ENCODE measurements at regions not wholly inside any gene's neighbourhood (a gene's known extent, or its start where the extent isn't known, plus 50 kb on each side); places are given as distances from the start of the nearest gene placed in this dataset.
A peak's percentile ranks its signal among the peaks of the same experiment; 100 is the strongest.

DNA sequence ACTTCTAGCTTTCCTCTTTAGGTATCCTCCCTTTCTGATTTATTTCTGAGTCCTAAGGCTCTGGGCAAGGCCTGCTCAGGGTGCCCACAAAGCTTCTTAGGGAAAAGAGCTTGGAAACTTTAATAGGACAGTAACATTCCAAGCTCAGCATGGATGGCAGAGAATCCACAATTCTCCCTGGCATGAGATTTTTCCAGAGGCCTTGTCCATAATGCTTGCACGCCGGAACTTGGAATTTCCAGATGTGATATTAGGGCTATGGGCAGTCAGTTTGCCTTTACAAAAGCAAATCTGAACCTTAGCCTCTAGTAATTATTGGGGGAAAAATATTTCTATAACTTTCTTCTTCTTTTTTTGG is 139.0 kb upstream of the RBMS3 start:
- H3K9me3 Mint-ChIP-seq, result no peaks in the 10 kb centered on the region
- peaks cover 2 to 5% of the 10 kb centered on the region in 2 donors for H3K4me1 Mint-ChIP-seq
- H3K4me3 Mint-ChIP-seq, result no peak overlapping the region
- DNase-seq (no peak), ATAC-seq (replicated peaks) (no peak)
- H3K27me3 Mint-ChIP-seq, result no peaks in the 10 kb centered on the region
- H3K27ac Mint-ChIP-seq, result no peak overlapping the region
- H3K36me3 Mint-ChIP-seq, result no peaks in the 10 kb centered on the region

DNA sequence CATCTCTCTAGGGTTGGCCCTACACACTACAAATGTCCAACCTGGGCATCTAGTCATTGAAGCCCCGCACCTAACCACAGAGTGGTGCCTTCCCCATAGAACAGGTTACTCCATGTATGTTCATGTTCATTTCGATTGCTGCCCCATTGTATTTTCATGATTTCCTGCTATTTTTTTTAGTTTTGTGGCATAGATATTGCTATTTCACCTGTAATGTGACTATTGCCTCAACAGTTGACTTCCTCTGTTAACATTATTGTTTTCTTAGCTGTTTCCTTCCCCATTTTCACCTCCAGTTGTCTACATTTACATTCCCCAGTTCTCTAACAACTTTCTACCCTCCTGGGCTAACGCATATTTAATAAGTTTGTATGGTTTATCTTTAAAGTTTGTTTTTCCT is 137.7 kb upstream of the RBMS3 start:
- Mint-ChIP-seq H3K9me3 (no peaks in the 10 kb centered on the region), H3K27me3 (no peaks in the 10 kb centered on the region), H3K4me1 (peaks cover 2 to 5% of the 10 kb centered on the region in 2 donors), H3K36me3 (no peaks in the 10 kb centered on the region), H3K4me3 (no peak overlapping the region), H3K27ac (no peak overlapping the region)
- no peak for DNase-seq
- ATAC-seq (replicated peaks), result no peak

DNA sequence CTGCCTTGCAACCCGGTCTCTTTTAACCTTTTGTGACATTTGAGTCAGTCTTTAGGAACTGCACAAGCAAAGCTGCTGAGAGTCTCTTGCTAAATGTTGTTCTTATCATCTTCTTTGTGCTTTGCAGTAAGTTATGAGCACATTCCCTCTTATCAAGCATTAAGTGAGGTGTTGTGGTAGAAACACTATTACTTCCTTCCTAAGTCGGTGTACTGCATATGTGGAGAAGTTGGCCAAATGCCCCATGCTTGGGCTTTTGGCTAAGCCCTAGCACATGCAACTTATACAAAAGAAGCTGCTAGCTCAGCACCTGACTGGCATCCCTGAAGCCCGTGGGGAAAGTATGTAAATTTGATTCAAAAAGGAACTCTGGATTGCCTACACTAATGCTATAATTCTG is 136.5 kb upstream of the RBMS3 start:
- no peak for DNase-seq
- Mint-ChIP-seq H3K4me3 (no peak overlapping the region), H3K9me3 (no peaks in the 10 kb centered on the region), H3K27ac (no peak overlapping the region), H3K36me3 (no peaks in the 10 kb centered on the region), H3K27me3 (no peaks in the 10 kb centered on the region), H3K4me1 (peaks cover 2 to 5% of the 10 kb centered on the region in 2 donors)
- ATAC-seq (replicated peaks), result no peak

DNA sequence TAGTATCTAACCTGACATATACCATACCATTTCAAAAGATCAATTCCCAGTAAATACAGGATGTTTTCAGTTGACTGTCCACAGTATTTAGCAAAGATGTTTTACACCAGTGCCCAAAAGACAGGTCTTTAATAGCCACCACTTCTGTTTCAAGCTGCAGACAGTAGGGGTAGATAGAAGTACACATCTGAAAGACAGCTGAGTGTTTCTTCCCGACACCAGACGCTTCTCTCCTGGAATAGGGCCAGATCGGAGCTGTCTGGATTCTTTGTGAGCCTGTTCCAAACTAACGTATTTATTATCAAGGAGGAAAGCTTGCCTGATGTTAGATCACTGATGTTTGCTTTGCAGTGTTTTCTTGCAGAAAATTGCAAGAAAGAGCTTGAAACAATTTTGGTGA is 136.1 kb upstream of the RBMS3 start:
- Mint-ChIP-seq H3K9me3 (no peaks in the 10 kb centered on the region), H3K36me3 (no peaks in the 10 kb centered on the region), H3K4me1 (peaks cover 2 to 5% of the 10 kb centered on the region in 2 donors), H3K27me3 (no peaks in the 10 kb centered on the region), H3K4me3 (no peak overlapping the region), H3K27ac (no peak overlapping the region)
- no peak for ATAC-seq (replicated peaks)
- no peak for DNase-seq

DNA sequence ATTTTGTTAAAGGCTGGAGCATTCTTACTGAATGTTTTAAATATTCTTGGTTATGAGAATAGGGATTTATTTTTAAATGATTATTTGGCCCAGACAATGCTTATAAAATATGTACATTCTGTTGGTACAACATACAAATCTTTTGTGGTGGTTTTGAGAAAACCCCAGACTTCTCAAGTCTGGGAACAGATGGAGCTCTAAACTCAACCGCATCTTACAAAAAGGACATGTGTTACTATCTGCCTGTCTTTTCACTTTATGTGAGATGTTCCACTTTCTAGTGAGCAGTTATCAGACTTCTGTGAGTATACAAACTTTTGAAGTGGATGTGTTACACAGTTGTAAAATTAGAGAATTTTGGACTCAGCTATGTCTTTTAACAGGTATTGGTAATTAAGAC is 135.5 kb upstream of the RBMS3 start:
- no peak for ATAC-seq (replicated peaks)
- H3K36me3 Mint-ChIP-seq, result no peaks in the 10 kb centered on the region

DNA sequence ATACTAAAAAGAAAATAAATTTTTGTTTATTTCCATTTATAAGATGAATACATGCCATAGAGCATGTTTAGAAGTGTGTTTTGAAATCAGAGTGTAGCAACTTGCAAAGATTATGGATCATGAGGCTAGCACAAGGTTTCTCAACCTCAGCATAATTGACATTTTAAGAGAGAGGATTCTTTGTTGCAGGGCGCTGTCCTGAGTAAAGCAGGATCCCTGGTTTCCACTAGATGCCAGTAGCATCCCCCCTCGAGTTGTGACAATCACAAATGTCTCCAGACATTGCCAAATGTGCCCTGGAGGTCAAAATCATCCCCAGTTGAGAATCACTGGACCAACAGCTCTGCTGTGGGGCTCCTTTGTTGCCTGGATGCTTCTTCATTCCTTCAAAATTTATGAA is 128.5 kb upstream of the RBMS3 start:
- no peak for DNase-seq
- no peaks in the 10 kb centered on the region for H3K9me3 Mint-ChIP-seq
- no peak for ATAC-seq (replicated peaks)
- H3K36me3 Mint-ChIP-seq, result no peaks in the 10 kb centered on the region
- H3K4me1 Mint-ChIP-seq, result no peaks in the 10 kb centered on the region
- H3K27ac Mint-ChIP-seq, result no peak overlapping the region
- H3K27me3 Mint-ChIP-seq, result no peaks in the 10 kb centered on the region
- H3K4me3 Mint-ChIP-seq, result no peak overlapping the region

More for the DNA sequence above, 135.5 kb upstream of the RBMS3 start:
- Mint-ChIP-seq H3K4me3 (no peak overlapping the region), H3K27me3 (no peaks in the 10 kb centered on the region), H3K9me3 (no peaks in the 10 kb centered on the region), H3K27ac (no peak overlapping the region), H3K4me1 (peaks cover 2 to 5% of the 10 kb centered on the region in 2 donors)
- no peak for DNase-seq

DNA sequence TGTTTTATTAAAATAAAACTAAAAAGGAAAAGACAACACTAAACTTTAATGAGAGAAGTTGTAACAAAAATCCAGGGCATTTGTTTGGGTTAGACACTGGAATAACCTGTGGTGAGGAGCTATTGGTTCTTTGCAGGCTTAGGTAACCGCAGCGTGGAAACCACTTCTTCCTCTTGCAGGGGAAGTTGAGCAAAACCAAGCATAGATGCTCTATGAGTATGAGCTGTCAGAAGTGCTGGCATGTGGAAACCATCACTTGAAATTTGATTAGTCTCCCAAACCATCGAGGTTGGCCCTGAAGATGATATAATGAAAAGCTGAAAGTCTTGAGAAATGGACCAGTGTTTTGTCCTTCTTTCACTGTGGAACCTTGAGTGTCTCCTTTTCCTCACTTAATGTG is 127.1 kb upstream of the RBMS3 start:
- ATAC-seq (replicated peaks) (peak; percentile 85 to 87), DNase-seq (peak; percentile 8)
- Mint-ChIP-seq H3K27me3 (no peaks in the 10 kb centered on the region), H3K9me3 (no peaks in the 10 kb centered on the region), H3K4me3 (no peak overlapping the region), H3K4me1 (no peaks in the 10 kb centered on the region), H3K27ac (no peak overlapping the region), H3K36me3 (no peaks in the 10 kb centered on the region)

DNA sequence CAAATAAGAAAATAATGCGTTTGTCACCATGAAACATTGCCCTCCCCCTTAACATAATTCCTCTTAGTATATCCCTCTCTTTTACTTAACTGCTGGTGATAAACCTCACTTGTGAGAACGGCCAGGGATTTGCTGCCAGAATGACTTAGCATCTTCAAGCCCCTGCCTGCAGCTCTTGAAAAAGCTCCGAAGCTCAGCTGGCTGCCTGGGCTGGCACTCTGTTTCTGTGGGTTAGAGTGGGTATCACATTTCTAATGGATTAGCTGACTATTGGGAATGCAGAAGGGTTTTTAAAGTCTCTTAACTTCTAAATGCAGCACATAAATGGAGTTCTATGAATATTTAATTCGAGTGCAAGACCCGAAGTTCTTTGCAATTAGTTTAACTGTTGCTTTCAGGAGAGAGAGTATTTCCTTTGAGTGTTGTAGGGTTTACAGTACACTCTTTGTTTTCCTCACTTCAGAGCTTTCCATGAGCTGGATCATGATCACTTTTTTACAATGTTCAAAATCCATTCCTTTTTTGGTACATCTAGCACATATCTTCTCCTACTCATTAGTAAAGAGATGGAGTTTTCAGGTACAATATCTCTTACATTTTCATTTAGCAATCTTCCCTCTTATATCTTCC is 124.7 kb upstream of the RBMS3 start:
- H3K27ac Mint-ChIP-seq, result no peak overlapping the region
- H3K36me3 Mint-ChIP-seq, result no peaks in the 10 kb centered on the region
- H3K9me3 Mint-ChIP-seq, result peaks cover under 1 to 3% of the 10 kb centered on the region in 2 donors
- ATAC-seq (replicated peaks) (no peak), DNase-seq (no peak)
- H3K27me3 Mint-ChIP-seq, result no peaks in the 10 kb centered on the region
- no peaks in the 10 kb centered on the region for H3K4me1 Mint-ChIP-seq
- no peak overlapping the region for H3K4me3 Mint-ChIP-seq

DNA sequence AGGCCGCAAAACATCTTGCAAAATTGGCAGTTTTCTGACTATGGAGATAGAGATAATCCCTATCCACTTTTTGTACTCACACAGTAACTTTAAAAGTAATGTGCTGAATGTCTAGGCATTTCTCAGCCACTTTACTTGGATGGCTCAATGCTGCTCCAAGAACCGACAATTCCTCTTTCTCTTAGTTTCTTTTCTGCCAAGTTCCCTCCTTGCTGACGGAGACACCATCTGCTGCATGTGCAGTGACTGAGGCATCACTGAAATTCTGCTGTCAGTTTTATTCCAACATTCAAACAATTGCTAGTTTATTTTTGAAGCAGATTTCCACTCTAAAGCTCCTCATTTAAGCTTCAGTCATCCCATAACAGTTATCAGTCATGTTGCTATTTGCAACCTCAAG is 116.0 kb upstream of the RBMS3 start:
- no peak for DNase-seq

DNA sequence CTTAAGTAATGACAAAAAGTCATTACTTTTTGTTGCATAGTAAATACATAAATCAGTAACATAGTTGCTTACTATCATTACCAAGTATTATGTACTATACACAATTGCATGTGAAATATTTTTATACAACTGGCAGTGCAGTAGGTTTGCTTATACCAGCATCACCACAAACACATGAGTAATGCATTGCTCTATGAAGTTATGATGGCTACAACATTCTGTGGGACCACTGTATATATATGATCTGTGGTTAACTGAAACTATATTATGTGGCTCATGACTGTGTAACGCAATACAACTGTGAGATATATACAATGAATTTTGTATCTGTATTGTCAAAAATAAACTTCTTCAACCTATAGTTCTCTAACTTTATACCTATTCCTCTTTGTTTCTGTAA is 113.7 kb upstream of the RBMS3 start:
- DNase-seq, result no peak
- no peak for ATAC-seq (replicated peaks)
- Mint-ChIP-seq H3K27me3 (no peaks in the 10 kb centered on the region), H3K4me1 (peaks cover 0 to 11% of the 10 kb centered on the region in 2 donors), H3K4me3 (no peak overlapping the region), H3K9me3 (peaks cover 0 to 2% of the 10 kb centered on the region in 2 donors), H3K36me3 (no peaks in the 10 kb centered on the region), H3K27ac (no peak overlapping the region)

More for the DNA sequence above, 116.0 kb upstream of the RBMS3 start:
- no peaks in the 10 kb centered on the region for H3K36me3 Mint-ChIP-seq
- no peak for ATAC-seq (replicated peaks)
- H3K4me3 Mint-ChIP-seq, result no peak overlapping the region
- no peak overlapping the region for H3K27ac Mint-ChIP-seq
- H3K4me1 Mint-ChIP-seq, result no peaks in the 10 kb centered on the region
- peaks cover 3 to 4% of the 10 kb centered on the region in 2 donors for H3K9me3 Mint-ChIP-seq
- H3K27me3 Mint-ChIP-seq, result no peaks in the 10 kb centered on the region

DNA sequence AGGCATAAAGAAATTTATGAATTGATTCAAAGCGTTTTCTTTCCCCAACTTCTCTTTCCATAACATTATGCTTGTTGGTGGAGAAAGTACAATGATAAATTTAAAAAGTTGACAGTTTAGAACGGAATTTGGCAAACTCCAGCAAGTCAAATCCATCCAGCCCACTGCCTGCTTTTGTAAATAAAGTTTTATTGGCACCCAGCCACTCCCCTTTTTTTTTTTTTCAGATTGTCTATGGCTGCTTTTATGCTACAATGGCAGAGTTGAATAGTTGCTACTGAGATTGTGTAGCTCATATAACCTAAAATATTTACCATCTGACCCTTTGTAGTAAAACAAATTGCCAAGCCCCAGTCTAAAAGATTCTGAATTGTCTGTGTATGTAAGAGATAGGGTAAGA is 112.8 kb upstream of the RBMS3 start:
- H3K27me3 Mint-ChIP-seq, result no peaks in the 10 kb centered on the region
- no peak for DNase-seq
- H3K9me3 Mint-ChIP-seq, result peaks cover 0 to 2% of the 10 kb centered on the region in 2 donors
- H3K36me3 Mint-ChIP-seq, result no peaks in the 10 kb centered on the region
- H3K27ac Mint-ChIP-seq, result no peak overlapping the region
- peaks cover 0 to 11% of the 10 kb centered on the region in 2 donors for H3K4me1 Mint-ChIP-seq
- ATAC-seq (replicated peaks), result no peak
- H3K4me3 Mint-ChIP-seq, result no peak overlapping the region

DNA sequence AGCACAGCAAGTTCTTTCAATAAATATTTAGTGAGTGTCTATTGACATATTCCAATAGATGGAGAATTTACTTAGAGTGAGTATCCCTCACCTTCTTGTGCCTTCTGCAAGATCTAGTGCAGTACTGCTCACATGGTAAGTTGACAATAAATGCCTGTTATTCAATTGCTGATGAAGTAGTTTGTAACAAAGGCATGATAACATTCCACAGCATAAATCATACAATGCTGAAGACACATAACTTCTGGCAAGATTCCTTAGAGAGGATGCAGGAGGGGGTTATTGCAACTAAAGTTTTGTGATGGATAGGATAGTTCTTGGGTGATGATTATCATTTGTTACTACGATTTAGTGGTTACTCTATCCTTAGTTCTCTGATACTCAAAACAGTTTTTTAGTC is 112.2 kb upstream of the RBMS3 start:
- Mint-ChIP-seq H3K4me1 (peaks cover 0 to 11% of the 10 kb centered on the region in 2 donors), H3K4me3 (no peak overlapping the region), H3K27me3 (no peaks in the 10 kb centered on the region), H3K9me3 (peaks cover 0 to 3% of the 10 kb centered on the region in 2 donors), H3K36me3 (no peaks in the 10 kb centered on the region), H3K27ac (no peak overlapping the region)
- DNase-seq (no peak), ATAC-seq (replicated peaks) (no peak)

DNA sequence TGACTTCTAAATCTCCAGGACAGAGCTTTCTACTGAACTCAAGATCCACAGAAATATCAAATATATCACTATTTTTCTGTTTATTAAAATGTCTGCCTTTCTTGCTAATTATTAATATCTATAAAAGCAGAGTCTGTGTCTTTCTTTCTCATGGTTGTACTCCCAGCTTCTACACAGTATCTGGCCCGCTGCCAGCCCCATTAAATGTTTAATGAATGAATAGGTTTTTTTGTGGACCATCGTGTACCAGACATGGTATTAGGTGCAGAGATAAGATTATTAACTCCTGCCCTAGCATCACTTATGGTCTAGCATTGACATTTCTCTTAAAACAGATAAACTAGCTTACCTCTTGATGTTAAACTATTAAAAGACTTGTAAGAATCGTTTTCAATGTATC is 111.4 kb upstream of the RBMS3 start:
- Mint-ChIP-seq H3K27ac (no peak overlapping the region), H3K9me3 (peaks cover 0 to 3% of the 10 kb centered on the region in 2 donors), H3K27me3 (no peaks in the 10 kb centered on the region), H3K4me3 (no peak overlapping the region), H3K36me3 (no peaks in the 10 kb centered on the region), H3K4me1 (peaks cover 0 to 11% of the 10 kb centered on the region in 2 donors)
- no peak for ATAC-seq (replicated peaks)
- no peak for DNase-seq

DNA sequence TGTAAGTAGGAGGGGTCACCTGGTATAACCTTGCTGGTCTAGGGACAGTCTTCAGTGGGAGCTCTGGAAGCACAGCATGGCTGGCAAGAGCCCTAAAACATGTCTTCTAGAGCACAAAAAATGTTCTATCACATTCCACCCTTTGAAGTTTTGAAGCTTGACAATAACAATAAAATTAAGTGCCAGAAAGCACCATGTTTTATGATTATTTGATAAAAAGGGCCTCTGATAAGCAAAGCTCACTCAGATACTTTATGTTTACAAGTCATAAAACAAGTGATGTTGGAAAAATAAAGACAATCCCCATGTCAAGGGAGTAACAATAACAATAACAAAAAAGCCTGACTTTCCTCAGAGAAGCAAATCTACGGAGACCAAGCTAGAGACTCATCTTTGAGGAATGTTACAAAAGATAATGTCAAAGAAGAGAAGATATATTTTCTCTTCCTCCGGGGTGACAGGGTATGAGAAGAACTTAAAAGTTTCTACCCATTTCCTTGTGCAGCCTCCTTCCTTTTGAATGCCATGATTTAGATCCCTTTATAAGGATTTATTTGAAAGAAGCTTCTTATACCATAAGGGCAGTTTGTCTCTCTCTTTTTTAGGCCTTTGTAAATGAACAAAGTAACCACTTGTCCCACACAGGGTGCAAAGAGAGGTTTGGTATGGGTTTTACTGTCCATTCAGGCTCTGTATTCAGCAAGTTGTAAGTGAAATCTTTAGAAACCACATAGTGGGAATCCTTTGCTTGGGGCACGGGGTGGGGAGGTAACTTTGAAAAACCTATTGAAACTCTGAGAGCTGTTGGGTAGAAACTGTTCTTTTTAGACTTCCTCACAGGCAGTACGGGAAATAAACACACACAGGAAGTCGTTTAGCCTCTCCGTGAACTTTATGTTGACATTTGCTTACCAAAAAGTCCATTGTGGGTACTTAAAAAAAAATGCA is 109.6 kb upstream of the RBMS3 start:
- no peak overlapping the region for H3K27ac Mint-ChIP-seq
- H3K27me3 Mint-ChIP-seq, result no peaks in the 10 kb centered on the region
- no peak overlapping the region for H3K4me3 Mint-ChIP-seq
- peaks cover 0 to 11% of the 10 kb centered on the region in 2 donors for H3K4me1 Mint-ChIP-seq
- ATAC-seq (replicated peaks) (peak in 1 of 2 donors; percentile 38), DNase-seq (no peak)
- peaks cover 0 to 3% of the 10 kb centered on the region in 2 donors for H3K9me3 Mint-ChIP-seq
- no peaks in the 10 kb centered on the region for H3K36me3 Mint-ChIP-seq

DNA sequence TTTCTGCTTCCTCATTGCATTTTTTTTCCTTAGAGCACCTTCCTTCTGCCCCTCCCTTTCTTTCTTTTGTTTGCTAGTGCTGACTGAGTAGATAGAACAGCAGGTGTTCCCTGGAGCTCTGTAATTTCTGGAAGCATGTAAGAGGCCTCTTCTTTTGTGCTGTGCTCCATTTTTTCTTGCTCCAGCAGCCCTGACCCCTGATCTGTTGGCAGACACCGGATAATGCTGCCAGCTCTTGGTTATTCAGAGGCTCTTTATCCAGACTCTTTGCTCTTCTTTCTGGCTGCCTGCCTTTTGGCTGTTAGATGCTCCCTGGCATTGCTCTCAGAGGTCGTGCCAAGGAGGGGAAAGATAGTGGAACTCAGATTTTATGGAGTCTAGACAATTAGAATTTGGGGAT is 104.4 kb upstream of the RBMS3 start:
- Mint-ChIP-seq H3K9me3 (peaks cover 0 to 5% of the 10 kb centered on the region in 2 donors), H3K27me3 (no peaks in the 10 kb centered on the region), H3K36me3 (no peaks in the 10 kb centered on the region), H3K4me3 (no peak overlapping the region), H3K4me1 (peaks cover 0 to 5% of the 10 kb centered on the region in 2 donors), H3K27ac (no peak overlapping the region)
- ATAC-seq (replicated peaks) (no peak), DNase-seq (no peak)
